Gastrocnemius medialis (tissue), 4 donors: ENCODE measurements at regions not wholly inside any gene's neighbourhood (a gene's known extent, or its start where the extent isn't known, plus 50 kb on each side); places are given as distances from the start of the nearest gene placed in this dataset.

ENCODE experiments used
- POLR2A ChIP-seq, 2 donors: fragments of 450-650 bp; IDR thresholded peaks; one replicate each; pipeline ENCODE4 v1.6.1; 2017; ENCODE audit warnings: antibody characterized with exemption in 2 of 2, mild to moderate bottlenecking in 2 of 2, moderate library complexity in 2 of 2
- TF ChIP-seq, protein P1 (sequence below), 5 experiments: fragments of 450-650 bp in 3 of 5; fragments of 200-600 bp in 2 of 5; sonication (generic) in 2 of 5; IDR thresholded peaks in 4 of 5; conservative IDR thresholded peaks in 1 of 5; 1 replicate in 4 of 5; 2 replicates in 1 of 5; pipeline ENCODE4 v1.5.1; 2016 to 2019; ENCODE audit warnings: antibody characterized with exemption in 5 of 5, mild to moderate bottlenecking in 3 of 5, moderate library complexity in 3 of 5

DNA sequence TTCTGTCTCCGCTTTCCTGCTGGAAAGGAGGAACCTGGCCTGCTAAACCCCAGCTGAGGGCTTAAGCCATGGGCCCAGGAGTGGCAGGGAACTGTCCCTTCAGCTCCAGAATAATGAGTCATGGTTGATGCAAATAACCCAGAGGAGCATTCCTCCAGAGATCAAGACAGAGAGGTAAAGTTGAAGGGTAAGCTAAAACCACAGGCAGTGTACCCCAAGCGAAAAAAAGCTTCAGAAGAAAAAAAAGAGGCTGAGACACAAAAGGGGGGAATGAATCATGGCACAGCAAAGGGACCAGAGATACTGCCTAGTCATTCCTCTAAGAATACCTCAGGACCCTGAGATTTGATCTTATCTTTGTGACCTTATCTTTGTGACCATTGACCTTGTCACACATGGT lies 199.5 kb upstream of the TAS2R1 start:
- TF ChIP-seq, protein P1, sequence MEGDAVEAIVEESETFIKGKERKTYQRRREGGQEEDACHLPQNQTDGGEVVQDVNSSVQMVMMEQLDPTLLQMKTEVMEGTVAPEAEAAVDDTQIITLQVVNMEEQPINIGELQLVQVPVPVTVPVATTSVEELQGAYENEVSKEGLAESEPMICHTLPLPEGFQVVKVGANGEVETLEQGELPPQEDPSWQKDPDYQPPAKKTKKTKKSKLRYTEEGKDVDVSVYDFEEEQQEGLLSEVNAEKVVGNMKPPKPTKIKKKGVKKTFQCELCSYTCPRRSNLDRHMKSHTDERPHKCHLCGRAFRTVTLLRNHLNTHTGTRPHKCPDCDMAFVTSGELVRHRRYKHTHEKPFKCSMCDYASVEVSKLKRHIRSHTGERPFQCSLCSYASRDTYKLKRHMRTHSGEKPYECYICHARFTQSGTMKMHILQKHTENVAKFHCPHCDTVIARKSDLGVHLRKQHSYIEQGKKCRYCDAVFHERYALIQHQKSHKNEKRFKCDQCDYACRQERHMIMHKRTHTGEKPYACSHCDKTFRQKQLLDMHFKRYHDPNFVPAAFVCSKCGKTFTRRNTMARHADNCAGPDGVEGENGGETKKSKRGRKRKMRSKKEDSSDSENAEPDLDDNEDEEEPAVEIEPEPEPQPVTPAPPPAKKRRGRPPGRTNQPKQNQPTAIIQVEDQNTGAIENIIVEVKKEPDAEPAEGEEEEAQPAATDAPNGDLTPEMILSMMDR (IDR thresholded peaks at IDR 0.05 in 4 of 5, conservative IDR thresholded peaks at IDR 0.05 in 1 of 5): no peak
- no peak for TF ChIP-seq POLR2A (IDR thresholded peaks at IDR 0.05)
